Karpas-422 (cell line): ENCODE measurements at regions not wholly inside any gene's neighbourhood (a gene's known extent, or its start where the extent isn't known, plus 50 kb on each side); places are given as distances from the start of the nearest gene placed in this dataset.

Source experiments
- DNase-seq: peaks from one replicate; pipeline ENCODE4 v3.0.0-alpha.2; 2015
- H2AFZ ChIP-seq: fragments of 200-600 bp; sonication (generic); 2 replicates; pipeline ENCODE4 v1.6.1; 2014; ENCODE audit warnings: antibody characterized with exemption, low read length, mixed read lengths
- H3K27ac ChIP-seq: fragments of 200-600 bp; sonication (generic); 2 replicates; pipeline ENCODE4 v1.5.1; 2014; ENCODE audit warnings: mild to moderate bottlenecking, low read length, moderate library complexity
- H3K27me3 ChIP-seq: fragments of 200-600 bp; sonication (generic); 2 replicates; pipeline ENCODE4 v1.6.1; 2014; ENCODE audit warnings: low read length, mixed read lengths
- H3K36me3 ChIP-seq: fragments of 200-600 bp; sonication (generic); 2 replicates; pipeline ENCODE4 v1.6.1; 2014; ENCODE audit warnings: low read length, mixed read lengths; ENCODE audit not compliant: insufficient read depth
- H3K4me1 ChIP-seq: fragments of 200-600 bp; sonication (generic); 2 replicates; pipeline ENCODE4 v1.6.1; 2014; ENCODE audit warnings: mild to moderate bottlenecking, low read length, mixed read lengths
- H3K4me2 ChIP-seq: fragments of 200-600 bp; sonication (generic); 2 replicates; pipeline ENCODE4 v1.6.1; 2014; ENCODE audit warnings: low read length, low read depth, mild to moderate bottlenecking; ENCODE audit not compliant: poor library complexity, severe bottlenecking
- H3K4me3 ChIP-seq: fragments of 200-600 bp; sonication (generic); 2 replicates; pipeline ENCODE4 v1.5.1; 2014; ENCODE audit warnings: mild to moderate bottlenecking, antibody characterized with exemption, low read length, mixed read lengths
- H3K79me2 ChIP-seq: fragments of 200-600 bp; sonication (generic); 2 replicates; pipeline ENCODE4 v1.6.1; 2014; ENCODE audit warnings: mild to moderate bottlenecking, low read length, mixed read lengths
- H3K9ac ChIP-seq: fragments of 200-600 bp; sonication (generic); 2 replicates; pipeline ENCODE4 v1.6.0; 2014; ENCODE audit warnings: low read length
- H3K9me2 ChIP-seq: fragments of 200-600 bp; sonication (generic), shearing (Covaris generic); replicated peaks from 2 replicates; pipeline ENCODE4 v1.6.0; 2014; ENCODE audit warnings: mild to moderate bottlenecking, low read length, moderate library complexity; ENCODE audit not compliant: insufficient read depth
- H3K9me3 ChIP-seq: fragments of 300-700, 200-600 bp; sonication (generic); 2 replicates; pipeline ENCODE4 v1.6.1; 2014; ENCODE audit warnings: low read length, mixed read lengths
- H4K20me1 ChIP-seq: fragments of 200-600 bp; sonication (generic); 2 replicates; pipeline ENCODE4 v1.6.1; 2014; ENCODE audit warnings: mild to moderate bottlenecking, antibody characterized with exemption, low read length, low read depth; ENCODE audit not compliant: insufficient read depth

- no peak overlapping the region for H3K27ac ChIP-seq
- H3K9me3 ChIP-seq = no peaks in the 10 kb centered on the region
- H4K20me1 ChIP-seq = no peaks in the 10 kb centered on the region
- DNase-seq = no peak
- no peak overlapping the region for H3K4me2 ChIP-seq
- 0 out of 2 replicates have a peak, but pooled peaks cover 5% of the 10 kb centered on the region for H3K9me2 ChIP-seq
- no peak overlapping the region for H2AFZ ChIP-seq
- H3K4me1 ChIP-seq = no peaks in the 10 kb centered on the region
- H3K36me3 ChIP-seq = no peaks in the 10 kb centered on the region
- no peak overlapping the region for H3K4me3 ChIP-seq
- no peaks in the 10 kb centered on the region for H3K79me2 ChIP-seq
- H3K27me3 ChIP-seq = no peaks in the 10 kb centered on the region
- no peak overlapping the region for H3K9ac ChIP-seq
Measured at GRCh38 chr10:104556831-104557230, 84.3 kb upstream of the SORCS3 start.

DNA sequence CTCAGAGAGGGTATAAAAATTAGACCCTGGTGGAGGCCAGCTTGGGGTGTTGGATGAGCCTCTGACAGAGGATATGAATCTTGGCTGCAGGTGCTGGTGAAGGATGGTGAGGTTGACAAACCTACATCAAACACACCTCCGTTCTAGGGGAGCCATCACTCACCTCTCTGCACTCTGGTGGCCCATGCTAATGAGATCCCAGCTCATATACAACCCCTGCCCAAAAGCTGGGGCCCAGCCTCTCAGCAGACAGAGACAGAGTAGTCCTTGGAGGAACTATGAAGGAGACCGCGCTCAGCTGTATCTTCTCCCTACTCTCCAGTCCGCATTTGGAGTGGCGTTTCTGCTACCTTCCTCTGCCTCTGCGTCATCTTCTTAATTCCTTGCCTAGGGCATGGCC lies 83.1 kb upstream of the SORCS3 start:
- no peaks in the 10 kb centered on the region for H3K79me2 ChIP-seq
- no peaks in the 10 kb centered on the region for H3K36me3 ChIP-seq
- DNase-seq = no peak
- H3K9me3 ChIP-seq = no peaks in the 10 kb centered on the region
- H4K20me1 ChIP-seq = no peaks in the 10 kb centered on the region
- 0 out of 2 replicates have a peak, but pooled peaks cover 5% of the 10 kb centered on the region for H3K9me2 ChIP-seq
- H3K9ac ChIP-seq = no peak overlapping the region
- no peak overlapping the region for H2AFZ ChIP-seq
- no peak overlapping the region for H3K4me2 ChIP-seq
- H3K27me3 ChIP-seq = no peaks in the 10 kb centered on the region
- H3K4me3 ChIP-seq = no peak overlapping the region
- H3K4me1 ChIP-seq = no peaks in the 10 kb centered on the region
- H3K27ac ChIP-seq = no peak overlapping the region

DNA sequence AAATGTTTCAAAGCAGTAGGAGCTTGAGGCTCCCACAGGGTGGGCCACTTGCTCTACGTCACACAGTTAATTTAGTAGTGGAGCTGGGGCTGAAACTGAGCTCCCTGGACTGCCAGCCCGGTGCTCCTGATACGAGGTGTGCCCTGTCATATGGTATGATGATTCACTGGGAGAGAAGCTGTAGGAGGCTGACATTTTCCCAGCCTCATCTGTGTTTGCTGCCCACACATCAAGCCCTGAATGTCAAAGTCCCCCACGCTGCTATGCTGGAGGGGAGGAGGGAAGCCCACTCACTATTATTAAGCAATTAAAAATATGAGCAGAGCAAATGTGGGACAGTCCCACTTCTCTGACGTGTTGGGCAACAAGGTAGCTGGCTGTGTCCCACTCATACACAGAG lies 81.2 kb upstream of the SORCS3 start:
- H3K79me2 ChIP-seq = no peaks in the 10 kb centered on the region
- no peak overlapping the region for H3K27ac ChIP-seq
- no peak overlapping the region for H2AFZ ChIP-seq
- H3K36me3 ChIP-seq = no peaks in the 10 kb centered on the region
- no peak overlapping the region for H3K9ac ChIP-seq
- H3K9me3 ChIP-seq = no peaks in the 10 kb centered on the region
- H3K4me1 ChIP-seq = no peaks in the 10 kb centered on the region
- no peaks in the 10 kb centered on the region for H3K27me3 ChIP-seq
- H3K4me3 ChIP-seq = no peak overlapping the region
- H3K4me2 ChIP-seq = no peak overlapping the region
- H4K20me1 ChIP-seq = no peaks in the 10 kb centered on the region
- DNase-seq = no peak
- H3K9me2 ChIP-seq = 0 out of 2 replicates have a peak, but pooled peaks cover 5% of the 10 kb centered on the region

GRCh38 chr10:104563051-104563450 lies 78.0 kb upstream of the SORCS3 start:
- H3K27me3 ChIP-seq = no peaks in the 10 kb centered on the region
- no peaks in the 10 kb centered on the region for H3K4me1 ChIP-seq
- H3K9me2 ChIP-seq = no peaks in the 10 kb centered on the region
- no peak overlapping the region for H3K4me2 ChIP-seq
- no peak overlapping the region for H3K4me3 ChIP-seq
- DNase-seq = no peak
- H3K79me2 ChIP-seq = no peaks in the 10 kb centered on the region
- no peak overlapping the region for H3K9ac ChIP-seq
- no peaks in the 10 kb centered on the region for H3K9me3 ChIP-seq
- no peaks in the 10 kb centered on the region for H4K20me1 ChIP-seq
- no peak overlapping the region for H2AFZ ChIP-seq
- no peak overlapping the region for H3K27ac ChIP-seq
- no peaks in the 10 kb centered on the region for H3K36me3 ChIP-seq

GRCh38 chr10:104563548-104563947 lies 77.5 kb upstream of the SORCS3 start:
- no peaks in the 10 kb centered on the region for H4K20me1 ChIP-seq
- H3K27ac ChIP-seq = no peak overlapping the region
- no peak overlapping the region for H3K4me2 ChIP-seq
- H3K27me3 ChIP-seq = no peaks in the 10 kb centered on the region; the same call in 1 of the 2 replicates
- H3K4me1 ChIP-seq = no peaks in the 10 kb centered on the region
- no peak overlapping the region for H2AFZ ChIP-seq
- H3K79me2 ChIP-seq = no peaks in the 10 kb centered on the region
- H3K9ac ChIP-seq = no peak overlapping the region
- no peaks in the 10 kb centered on the region for H3K9me2 ChIP-seq
- DNase-seq = no peak
- H3K36me3 ChIP-seq = no peaks in the 10 kb centered on the region
- no peaks in the 10 kb centered on the region for H3K9me3 ChIP-seq
- no peak overlapping the region for H3K4me3 ChIP-seq

DNA sequence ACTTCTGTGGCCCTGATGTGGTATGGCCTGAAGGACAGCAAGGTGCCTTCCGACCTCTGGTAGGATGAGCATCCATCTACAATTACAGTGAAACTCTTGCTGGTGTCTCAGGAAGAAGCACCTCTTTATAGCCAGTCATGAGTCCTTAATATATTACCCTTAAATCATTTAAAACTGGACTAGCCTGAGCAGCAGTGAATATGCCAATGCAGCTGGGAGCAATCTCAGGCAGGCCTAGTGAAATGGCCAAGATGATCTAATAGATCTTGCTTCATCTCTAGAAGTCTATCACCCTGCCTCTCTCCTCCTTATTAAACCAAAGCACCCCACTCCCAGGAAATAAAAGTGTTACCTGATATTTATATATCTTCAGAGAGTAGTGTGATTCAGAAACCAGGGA lies 66.7 kb upstream of the SORCS3 start:
- Histone ChIP-seq H3K27me3 (no peaks in the 10 kb centered on the region), H3K36me3 (no peaks in the 10 kb centered on the region), H3K4me2 (no peak overlapping the region), H3K27ac (no peak overlapping the region), H2AFZ (no peak overlapping the region), H3K9me3 (no peaks in the 10 kb centered on the region), H3K9ac (no peak overlapping the region), H3K4me3 (no peak overlapping the region), H3K9me2 (no peaks in the 10 kb centered on the region), H3K4me1 (no peaks in the 10 kb centered on the region), H3K79me2 (no peaks in the 10 kb centered on the region), H4K20me1 (no peaks in the 10 kb centered on the region)
- DNase-seq = no peak

GRCh38 chr10:104574838-104575237 lies 66.3 kb upstream of the SORCS3 start:
- Histone ChIP-seq H3K27ac (no peak overlapping the region), H3K9me2 (no peaks in the 10 kb centered on the region), H3K4me1 (no peaks in the 10 kb centered on the region), H3K27me3 (no peaks in the 10 kb centered on the region), H3K9ac (no peak overlapping the region), H4K20me1 (no peaks in the 10 kb centered on the region), H3K36me3 (no peaks in the 10 kb centered on the region), H3K4me2 (no peak overlapping the region), H3K4me3 (no peak overlapping the region), H3K79me2 (no peaks in the 10 kb centered on the region), H2AFZ (no peak overlapping the region), H3K9me3 (no peaks in the 10 kb centered on the region)
- no peak for DNase-seq

GRCh38 chr10:104576611-104577010 lies 64.5 kb upstream of the SORCS3 start:
- Histone ChIP-seq H3K4me2 (no peak overlapping the region), H3K79me2 (no peaks in the 10 kb centered on the region), H3K9ac (no peak overlapping the region), H3K4me1 (no peaks in the 10 kb centered on the region), H3K4me3 (no peak overlapping the region), H3K36me3 (no peaks in the 10 kb centered on the region), H3K27me3 (no peaks in the 10 kb centered on the region), H3K27ac (no peak overlapping the region), H3K9me2 (no peaks in the 10 kb centered on the region), H2AFZ (no peak overlapping the region), H4K20me1 (no peaks in the 10 kb centered on the region), H3K9me3 (no peaks in the 10 kb centered on the region)
- DNase-seq = no peak

DNA sequence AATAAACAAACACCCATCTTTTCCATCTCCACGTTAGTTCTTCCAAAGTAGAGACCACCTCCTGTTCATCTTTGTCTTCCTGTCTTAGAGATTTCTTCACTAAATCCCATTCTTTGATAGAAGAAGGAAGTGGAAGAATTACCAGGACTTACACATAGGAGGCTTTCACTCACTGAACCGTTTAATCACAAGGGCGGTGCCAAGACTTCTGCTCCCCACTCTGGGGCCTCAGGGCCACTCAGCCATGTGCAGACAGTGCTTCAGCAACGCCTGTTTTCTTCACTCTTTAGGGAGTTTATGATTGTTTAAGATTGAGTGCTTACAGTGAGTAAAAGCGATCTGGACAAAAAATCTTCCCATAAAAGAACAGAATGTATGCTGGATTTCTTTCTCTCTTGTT lies 63.9 kb upstream of the SORCS3 start:
- Histone ChIP-seq H2AFZ (no peak overlapping the region), H3K9me2 (no peaks in the 10 kb centered on the region), H3K9me3 (no peaks in the 10 kb centered on the region), H3K36me3 (no peaks in the 10 kb centered on the region), H3K4me3 (no peak overlapping the region), H4K20me1 (no peaks in the 10 kb centered on the region), H3K4me1 (no peaks in the 10 kb centered on the region), H3K4me2 (no peak overlapping the region), H3K27ac (no peak overlapping the region), H3K9ac (no peak overlapping the region), H3K79me2 (no peaks in the 10 kb centered on the region), H3K27me3 (no peaks in the 10 kb centered on the region)
- no peak for DNase-seq
